SH-SY5Y (cell line): ENCODE measurements at regions not wholly inside any gene's neighbourhood (a gene's known extent, or its start where the extent isn't known, plus 50 kb on each side); places are given as distances from the start of the nearest gene placed in this dataset.

ENCODE experiments used
- GATA2 ChIP-seq: IDR thresholded peaks from 2 replicates; pipeline ENCODE4 v1.6.1; 2011; ENCODE audit warnings: mild to moderate bottlenecking, low read depth, low read length
- GATA3 ChIP-seq: IDR thresholded peaks from 2 replicates; pipeline ENCODE4 v1.6.1; 2011; ENCODE audit warnings: low read depth, mild to moderate bottlenecking, low read length, moderate library complexity

DNA sequence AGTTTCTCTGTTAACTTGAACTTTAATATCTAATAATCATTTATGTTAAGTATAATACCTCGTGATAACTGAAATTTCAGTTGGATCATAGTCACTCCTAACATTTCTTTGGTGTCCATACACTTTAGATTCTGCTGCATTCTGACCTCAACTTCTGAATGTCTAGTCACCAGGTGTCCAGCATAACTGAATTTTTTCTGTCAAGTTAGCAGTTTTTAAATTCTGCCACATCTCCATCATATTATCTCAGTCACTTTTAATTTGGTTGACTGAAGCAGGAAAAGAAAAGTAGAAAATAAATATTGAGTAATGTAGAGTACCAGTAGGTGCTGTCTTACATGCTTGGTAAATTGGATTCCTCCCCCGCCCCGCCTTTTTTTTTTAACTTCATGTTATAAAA is 128.6 kb downstream of the TANC2 start:
- TF ChIP-seq GATA2 (no peak), GATA3 (no peak)
